ENCODE measurements at regions not wholly inside any gene's neighbourhood (a gene's known extent, or its start where the extent isn't known, plus 50 kb on each side); places are given as distances from the start of the nearest gene placed in this dataset.

DNA sequence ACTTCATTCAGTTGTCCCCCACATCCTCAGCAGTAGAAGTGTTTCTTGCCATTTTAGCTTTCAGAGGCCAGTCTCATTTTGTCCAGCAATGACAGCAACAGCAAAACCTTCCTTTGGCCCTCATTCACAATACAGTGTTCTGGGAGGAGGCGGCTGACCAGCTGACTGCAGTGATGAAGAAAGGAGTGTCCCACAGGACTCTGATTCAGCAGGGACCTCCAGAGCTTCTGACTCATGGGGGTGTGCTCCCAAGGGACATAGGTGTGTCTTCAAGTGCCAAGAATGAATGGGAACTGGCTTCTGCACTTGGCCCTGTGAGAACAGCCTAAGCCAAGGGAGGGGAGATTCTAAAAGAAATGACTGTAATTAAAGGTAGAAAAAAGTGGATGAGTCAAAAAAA lies 147.0 kb upstream of the PELI1 start:
- TF ChIP-seq CTCF (IDR thresholded peaks at IDR 0.05) = no peak
- no peak for TF ChIP-seq POLR2A (IDR thresholded peaks at IDR 0.05)
